ENCODE measurements at regions not wholly inside any gene's neighbourhood (a gene's known extent, or its start where the extent isn't known, plus 50 kb on each side); places are given as distances from the start of the nearest gene placed in this dataset.

DNA sequence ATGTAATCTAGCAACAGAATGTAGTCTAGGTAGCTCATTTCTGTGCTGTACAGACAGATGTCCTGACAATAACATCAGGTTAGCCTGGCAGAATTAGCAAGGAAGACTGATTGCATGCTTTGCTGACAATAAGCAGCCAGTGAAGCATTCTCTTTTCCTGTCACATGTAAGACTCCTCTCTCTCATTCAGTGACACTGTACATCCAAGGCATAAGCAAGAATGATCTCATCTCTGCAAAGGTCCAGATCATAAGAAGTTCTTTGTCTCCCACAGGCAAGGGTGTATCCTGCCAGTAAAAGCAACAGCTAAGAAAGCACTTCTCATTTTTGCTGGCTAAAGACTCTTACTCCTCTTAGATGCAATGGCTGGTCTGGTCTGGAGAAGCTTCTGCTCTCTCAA is 861.8 kb downstream of the TAF11L14 start:
- TF ChIP-seq POLR2A (IDR thresholded peaks at IDR 0.05) (no peak), POLR2AphosphoS5 (IDR thresholded peaks at IDR 0.05; ENCODE audit: insufficient read depth in 1 of 2, low read depth in 1 of 2) (no peak)
- TF ChIP-seq, protein P1, sequence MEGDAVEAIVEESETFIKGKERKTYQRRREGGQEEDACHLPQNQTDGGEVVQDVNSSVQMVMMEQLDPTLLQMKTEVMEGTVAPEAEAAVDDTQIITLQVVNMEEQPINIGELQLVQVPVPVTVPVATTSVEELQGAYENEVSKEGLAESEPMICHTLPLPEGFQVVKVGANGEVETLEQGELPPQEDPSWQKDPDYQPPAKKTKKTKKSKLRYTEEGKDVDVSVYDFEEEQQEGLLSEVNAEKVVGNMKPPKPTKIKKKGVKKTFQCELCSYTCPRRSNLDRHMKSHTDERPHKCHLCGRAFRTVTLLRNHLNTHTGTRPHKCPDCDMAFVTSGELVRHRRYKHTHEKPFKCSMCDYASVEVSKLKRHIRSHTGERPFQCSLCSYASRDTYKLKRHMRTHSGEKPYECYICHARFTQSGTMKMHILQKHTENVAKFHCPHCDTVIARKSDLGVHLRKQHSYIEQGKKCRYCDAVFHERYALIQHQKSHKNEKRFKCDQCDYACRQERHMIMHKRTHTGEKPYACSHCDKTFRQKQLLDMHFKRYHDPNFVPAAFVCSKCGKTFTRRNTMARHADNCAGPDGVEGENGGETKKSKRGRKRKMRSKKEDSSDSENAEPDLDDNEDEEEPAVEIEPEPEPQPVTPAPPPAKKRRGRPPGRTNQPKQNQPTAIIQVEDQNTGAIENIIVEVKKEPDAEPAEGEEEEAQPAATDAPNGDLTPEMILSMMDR (IDR thresholded peaks at IDR 0.05): no peak

Measured in vagina (tissue), 2 donors.